ENCODE measurements at regions not wholly inside any gene's neighbourhood (a gene's known extent, or its start where the extent isn't known, plus 50 kb on each side); places are given as distances from the start of the nearest gene placed in this dataset.

GRCh38 chr19:30855442-30855841 is 483.3 kb downstream of the ZNF536 start:
- Histone ChIP-seq H3K4me3 (ENCODE audit: low read depth in 2 of 2, low read length in 2 of 2) (no peak overlapping the region), H3K27me3 (ENCODE audit: control insufficient read depth, insufficient read depth, low read length) (no peaks in the 10 kb centered on the region), H3K27ac (ENCODE audit: low read length) (no peak overlapping the region), H3K4me1 (ENCODE audit: control insufficient read depth, insufficient read depth, low read length) (no peaks in the 10 kb centered on the region), H3K9me3 (ENCODE audit: control insufficient read depth, insufficient read depth, low read depth, low read length) (no peaks in the 10 kb centered on the region), H3K36me3 (ENCODE audit: control insufficient read depth, insufficient read depth, low read length) (no peaks in the 10 kb centered on the region)
- no TSS peak for BruUV-seq (replicated peaks)
- ATAC-seq (no peak), DNase-seq (ENCODE audit: low read depth, low spot score) (no peak)
- intact Hi-C loops (cut with micrococcal nuclease; ENCODE audit: unreplicated experiment) (no loop called here), in situ Hi-C loops (cut with HindIII; ENCODE audit: low pct_unique_long_range_greater_than_20kb, low sequenced_read_pairs) (no loop called here)
- POLR2A ChIA-PET = interaction anchor here (0.6 kb wide), 1 partner anchor 8 kb away, joined by 3 read pairs; no protein-coding TSS in a partner anchor
- TF ChIP-seq TCF7L2 (IDR thresholded peaks at IDR 0.05; ENCODE audit: low read depth, low read length) = no peak
- TF ChIP-seq POLR2AphosphoS5 (IDR thresholded peaks at IDR 0.05; ENCODE audit: low read depth, low read length) = no peak
- no peak for TF ChIP-seq CTCF (IDR thresholded peaks at IDR 0.05)
- no peak for TF ChIP-seq SIN3A (IDR thresholded peaks at IDR 0.05; ENCODE audit: borderline replicate concordance, insufficient read depth, low read depth, low read length)
- no peak for TF ChIP-seq REST (IDR thresholded peaks at IDR 0.05; ENCODE audit: insufficient read depth in 1 of 2, low read depth in 2 of 2, low read length in 1 of 2)
- CTCF ChIA-PET = no interaction called here

- no TSS peak for BruUV-seq (replicated peaks)
- TF ChIP-seq POLR2AphosphoS5 (IDR thresholded peaks at IDR 0.05; ENCODE audit: low read depth, low read length) = no peak
- TF ChIP-seq CTCF (IDR thresholded peaks at IDR 0.05) = no peak
- no peak for TF ChIP-seq REST (IDR thresholded peaks at IDR 0.05; ENCODE audit: insufficient read depth in 1 of 2, low read depth in 2 of 2, low read length in 1 of 2)
- no peak for TF ChIP-seq TCF7L2 (IDR thresholded peaks at IDR 0.05; ENCODE audit: low read depth, low read length)
- TF ChIP-seq SIN3A (IDR thresholded peaks at IDR 0.05; ENCODE audit: borderline replicate concordance, insufficient read depth, low read depth, low read length) = no peak
- in situ Hi-C loops (cut with HindIII; ENCODE audit: low pct_unique_long_range_greater_than_20kb, low sequenced_read_pairs) = no loop called here
These were observed 482.5 kb downstream of the ZNF536 start for GRCh38 chr19:30854661-30855060.

More at GRCh38 chr19:30854661-30855060, 482.5 kb downstream of the ZNF536 start:
- H3K27ac ChIP-seq (ENCODE audit: low read length) = no peak overlapping the region
- no peak overlapping the region for H3K4me3 ChIP-seq (ENCODE audit: low read depth in 2 of 2, low read length in 2 of 2)
- ATAC-seq = no peak
- ChIA-PET CTCF (no interaction called here), POLR2A (no interaction called here)
- intact Hi-C loops (cut with micrococcal nuclease; ENCODE audit: unreplicated experiment) = no loop called here
- H3K9me3 ChIP-seq (ENCODE audit: control insufficient read depth, insufficient read depth, low read depth, low read length) = no peaks in the 10 kb centered on the region
- no peak for DNase-seq (ENCODE audit: low read depth, low spot score)
- H3K36me3 ChIP-seq (ENCODE audit: control insufficient read depth, insufficient read depth, low read length) = no peaks in the 10 kb centered on the region
- H3K4me1 ChIP-seq (ENCODE audit: control insufficient read depth, insufficient read depth, low read length) = no peaks in the 10 kb centered on the region
- H3K27me3 ChIP-seq (ENCODE audit: control insufficient read depth, insufficient read depth, low read length) = no peaks in the 10 kb centered on the region

All from Panc1 (cell line).